ENCODE measurements at regions not wholly inside any gene's neighbourhood (a gene's known extent, or its start where the extent isn't known, plus 50 kb on each side); places are given as distances from the start of the nearest gene placed in this dataset.

DNA sequence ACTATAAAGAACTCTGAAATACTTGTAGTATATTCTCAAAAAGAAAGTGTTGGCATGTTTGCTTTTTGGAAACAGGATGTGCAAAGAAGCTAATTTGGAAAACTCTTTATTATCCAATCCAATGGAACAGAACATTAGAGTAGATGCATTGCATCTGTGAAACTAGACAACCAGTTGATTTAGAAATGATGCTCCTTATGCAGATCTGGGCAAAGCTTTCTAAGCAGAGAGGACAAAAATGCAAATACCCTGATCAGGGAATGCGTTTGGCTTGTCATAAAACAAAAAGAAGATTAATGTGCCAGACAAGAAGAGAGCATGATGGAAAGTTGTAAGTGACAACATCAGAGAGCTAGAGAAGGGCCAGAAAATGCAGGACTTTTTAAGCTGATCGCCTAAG, 142.3 kb downstream of the RCHY1 start:
- intact Hi-C loops (cut with DNase I): no loop called here
- H3K36me3 ChIP-seq: no peaks in the 10 kb centered on the region
- no peak overlapping the region for H3K27ac ChIP-seq
- H3K4me3 ChIP-seq: no peak overlapping the region
- DNase-seq: no peak
- no peak for TF ChIP-seq POLR2A (IDR thresholded peaks at IDR 0.05)
- TF ChIP-seq, protein P1, sequence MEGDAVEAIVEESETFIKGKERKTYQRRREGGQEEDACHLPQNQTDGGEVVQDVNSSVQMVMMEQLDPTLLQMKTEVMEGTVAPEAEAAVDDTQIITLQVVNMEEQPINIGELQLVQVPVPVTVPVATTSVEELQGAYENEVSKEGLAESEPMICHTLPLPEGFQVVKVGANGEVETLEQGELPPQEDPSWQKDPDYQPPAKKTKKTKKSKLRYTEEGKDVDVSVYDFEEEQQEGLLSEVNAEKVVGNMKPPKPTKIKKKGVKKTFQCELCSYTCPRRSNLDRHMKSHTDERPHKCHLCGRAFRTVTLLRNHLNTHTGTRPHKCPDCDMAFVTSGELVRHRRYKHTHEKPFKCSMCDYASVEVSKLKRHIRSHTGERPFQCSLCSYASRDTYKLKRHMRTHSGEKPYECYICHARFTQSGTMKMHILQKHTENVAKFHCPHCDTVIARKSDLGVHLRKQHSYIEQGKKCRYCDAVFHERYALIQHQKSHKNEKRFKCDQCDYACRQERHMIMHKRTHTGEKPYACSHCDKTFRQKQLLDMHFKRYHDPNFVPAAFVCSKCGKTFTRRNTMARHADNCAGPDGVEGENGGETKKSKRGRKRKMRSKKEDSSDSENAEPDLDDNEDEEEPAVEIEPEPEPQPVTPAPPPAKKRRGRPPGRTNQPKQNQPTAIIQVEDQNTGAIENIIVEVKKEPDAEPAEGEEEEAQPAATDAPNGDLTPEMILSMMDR (IDR thresholded peaks at IDR 0.05): no peak
- no peaks in the 10 kb centered on the region for H3K4me1 ChIP-seq
- no peaks in the 10 kb centered on the region for H3K27me3 ChIP-seq
- 41 to 62% methylated on average over 2 of the region's 2 CpGs for WGBS, 2 donors
- H3K9me3 ChIP-seq: no peaks in the 10 kb centered on the region

DNA sequence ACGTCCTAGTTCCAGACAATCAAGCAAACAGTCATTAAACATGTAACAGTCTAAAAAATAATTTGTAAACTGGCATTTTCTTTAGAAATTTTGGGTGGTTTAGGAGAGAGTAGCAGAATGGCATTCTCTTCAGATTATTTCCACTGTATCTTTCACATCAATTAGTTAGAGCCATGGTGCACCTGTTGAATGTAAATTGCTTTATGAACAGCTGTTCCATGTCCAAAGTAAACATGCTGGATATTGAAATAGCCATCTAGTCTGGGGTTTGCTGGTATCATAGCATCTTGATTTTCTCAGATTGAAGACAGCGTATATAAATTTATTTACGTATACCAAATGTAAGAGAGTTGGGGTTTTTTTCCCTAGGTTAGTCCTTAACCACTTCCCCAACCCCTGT, 143.6 kb downstream of the RCHY1 start:
- DNase-seq: no peak
- Histone ChIP-seq H3K27ac (no peak overlapping the region), H3K27me3 (no peaks in the 10 kb centered on the region), H3K9me3 (no peaks in the 10 kb centered on the region), H3K4me3 (no peak overlapping the region), H3K36me3 (no peaks in the 10 kb centered on the region), H3K4me1 (no peaks in the 10 kb centered on the region)
- 83 to 84% methylated on average over 3 of the region's 3 CpGs for WGBS, 2 donors
- TF ChIP-seq, protein P1 (IDR thresholded peaks at IDR 0.05): no peak
- TF ChIP-seq POLR2A (IDR thresholded peaks at IDR 0.05): no peak
- intact Hi-C loops (cut with DNase I): no loop called here

DNA sequence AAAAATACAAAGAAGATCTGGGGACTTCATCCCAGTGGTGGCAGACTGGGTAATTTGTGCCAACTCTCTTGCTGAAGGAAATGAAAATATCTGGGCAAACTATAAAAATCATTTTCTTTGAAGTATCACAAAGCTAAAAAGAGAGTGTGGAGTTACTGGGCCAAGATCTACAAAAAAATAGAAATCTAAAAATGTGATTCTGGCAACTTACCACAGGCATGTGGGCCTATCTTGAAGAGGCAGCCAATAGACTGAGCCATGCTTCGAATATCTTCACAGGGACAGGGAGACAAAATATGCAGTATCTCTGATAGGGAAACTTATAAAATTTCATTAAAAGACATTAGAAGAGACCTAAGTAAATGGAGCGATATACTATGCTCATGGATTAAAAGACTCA, 168.8 kb downstream of the RCHY1 start:
- Histone ChIP-seq H3K36me3 (no peaks in the 10 kb centered on the region), H3K9me3 (no peaks in the 10 kb centered on the region), H3K27ac (no peak overlapping the region), H3K27me3 (no peaks in the 10 kb centered on the region), H3K4me3 (no peak overlapping the region), H3K4me1 (no peaks in the 10 kb centered on the region)
- 56 to 76% methylated on average over 2 of the region's 2 CpGs for WGBS, 2 donors
- intact Hi-C loops (cut with DNase I): no loop called here
- TF ChIP-seq, protein P1 (IDR thresholded peaks at IDR 0.05): no peak
- no peak for TF ChIP-seq POLR2A (IDR thresholded peaks at IDR 0.05)
- DNase-seq: no peak

DNA sequence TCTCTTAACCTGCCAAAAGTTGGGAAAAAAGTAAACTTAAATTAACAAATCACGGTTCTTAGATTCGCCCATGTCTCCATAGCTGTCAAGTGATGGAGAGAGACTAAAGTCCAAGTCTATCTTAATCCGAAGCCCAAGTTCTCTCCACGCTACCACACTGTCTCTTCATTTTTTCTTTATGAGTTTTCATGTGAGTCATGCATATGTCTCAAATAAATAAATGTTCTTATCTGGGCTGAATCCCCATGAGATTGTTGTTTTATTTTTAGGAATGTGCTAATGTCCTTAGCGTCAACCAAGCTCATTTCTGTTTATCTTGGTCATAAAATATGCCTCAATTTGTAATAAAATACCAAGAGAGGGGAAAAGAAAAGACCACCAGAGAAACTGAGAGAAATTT, 169.3 kb downstream of the RCHY1 start:
- no peak for TF ChIP-seq POLR2A (IDR thresholded peaks at IDR 0.05)
- TF ChIP-seq, protein P1 (IDR thresholded peaks at IDR 0.05): no peak
- 53 to 65% methylated on average over 5 of the region's 5 CpGs for WGBS, 2 donors
- H3K27ac ChIP-seq: no peak overlapping the region
- intact Hi-C loops (cut with DNase I): no loop called here
- no peak overlapping the region for H3K4me3 ChIP-seq
- H3K27me3 ChIP-seq: no peaks in the 10 kb centered on the region
- H3K36me3 ChIP-seq: no peaks in the 10 kb centered on the region
- no peak for DNase-seq
- H3K9me3 ChIP-seq: no peaks in the 10 kb centered on the region
- no peaks in the 10 kb centered on the region for H3K4me1 ChIP-seq

DNA sequence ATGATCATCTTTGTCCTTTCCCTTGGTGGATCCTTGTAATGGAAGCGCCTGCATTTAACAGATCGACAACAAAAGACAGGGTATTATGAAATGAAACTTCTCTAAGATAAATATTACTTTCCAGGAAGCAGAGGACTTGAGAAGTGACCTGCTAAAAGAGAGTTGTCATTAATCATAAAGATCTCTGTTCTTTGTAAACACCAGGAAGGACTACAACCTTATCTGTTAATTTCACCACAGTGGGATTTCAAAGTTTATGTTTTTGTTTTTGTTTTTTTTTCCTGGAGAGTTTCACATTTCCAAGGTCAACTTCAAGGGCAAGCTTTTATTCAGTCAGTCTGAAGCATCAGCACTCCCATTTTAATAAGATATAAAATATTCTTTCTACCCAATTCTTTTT, 170.9 kb downstream of the RCHY1 start:
- intact Hi-C loops (cut with DNase I): no loop called here
- TF ChIP-seq POLR2A (IDR thresholded peaks at IDR 0.05): no peak
- TF ChIP-seq, protein P1 (IDR thresholded peaks at IDR 0.05): no peak
- H3K9me3 ChIP-seq: no peaks in the 10 kb centered on the region
- no peak overlapping the region for H3K27ac ChIP-seq
- no peaks in the 10 kb centered on the region for H3K4me1 ChIP-seq
- no peak for DNase-seq
- 44 to 70% methylated on average over 2 of the region's 2 CpGs for WGBS, 2 donors
- no peaks in the 10 kb centered on the region for H3K36me3 ChIP-seq
- H3K4me3 ChIP-seq: no peak overlapping the region
- no peaks in the 10 kb centered on the region for H3K27me3 ChIP-seq

Data from esophagus squamous epithelium (tissue), 5 donors.